ENCODE measurements at regions not wholly inside any gene's neighbourhood (a gene's known extent, or its start where the extent isn't known, plus 50 kb on each side); places are given as distances from the start of the nearest gene placed in this dataset.

- TF ChIP-seq JUN (IDR thresholded peaks at IDR 0.05; ENCODE audit: low read depth, low read length) (no peak), TAF1 (IDR thresholded peaks at IDR 0.05; ENCODE audit: low read depth, low read length) (no peak), ATF2 (IDR thresholded peaks at IDR 0.05; ENCODE audit: low read length) (no peak), CTCF (IDR thresholded peaks at IDR 0.05; ENCODE audit: control extremely low read depth in 1 of 3, insufficient read depth in 1 of 3, low read depth in 1 of 3, low read length in 3 of 3) (no peak), EZH2 (IDR thresholded peaks at IDR 0.05; ENCODE audit: low read depth, low read length, severe bottlenecking) (no peak), POU5F1 (IDR thresholded peaks at IDR 0.05; ENCODE audit: low read depth, low read length) (no peak), CHD2 (IDR thresholded peaks at IDR 0.05; ENCODE audit: low read length) (no peak), KDM1A (IDR thresholded peaks at IDR 0.05; ENCODE audit: borderline replicate concordance, low read length) (no peak), POLR2A (IDR thresholded peaks at IDR 0.05; ENCODE audit: control extremely low read depth in 1 of 2, low read depth in 2 of 2, low read length in 2 of 2) (no peak), BCL11A (IDR thresholded peaks at IDR 0.05; ENCODE audit: low read depth in 2 of 2, low read length in 2 of 2) (no peak)
Observed at GRCh38 chr3:40680685-40681657, 156.2 kb downstream of the ZNF621 start.
